Cardiac fibroblast (primary cell): ENCODE measurements at regions not wholly inside any gene's neighbourhood (a gene's known extent, or its start where the extent isn't known, plus 50 kb on each side); places are given as distances from the start of the nearest gene placed in this dataset.

Source experiments
- DNase-seq, 2 donors: peaks; one replicate each; pipeline versions ENCODE4 v3.0.0 to v3.0.0-alpha.2; 2010; ENCODE audit warnings: low read depth in 2 of 2
- H3K4me3 ChIP-seq, 2 donors: replicated peaks in 1 of 2; 1 replicate in 1 of 2; 2 replicates in 1 of 2; pipeline ENCODE4 v1.5.1; 2011; ENCODE audit warnings: low read depth in 2 of 2, low read length in 2 of 2, mild to moderate bottlenecking in 2 of 2, moderate library complexity in 1 of 2
- CTCF ChIP-seq: IDR thresholded peaks from one replicate; pipeline ENCODE4 v1.5.1; 2011; ENCODE audit warnings: low read depth, mild to moderate bottlenecking, low read length, inconsistent platforms

GRCh38 chr6:137434640-137435039 is 59.6 kb downstream of the OLIG3 start:
- DNase-seq: no peak
- TF ChIP-seq CTCF: no peak
- no peak overlapping the region for H3K4me3 ChIP-seq

GRCh38 chr6:137432054-137432611 is 62.1 kb downstream of the OLIG3 start:
- TF ChIP-seq CTCF: no peak
- no peak for DNase-seq
- H3K4me3 ChIP-seq: no peak overlapping the region

GRCh38 chr6:137430954-137431353 is 63.2 kb downstream of the OLIG3 start:
- DNase-seq: no peak
- no peak overlapping the region for H3K4me3 ChIP-seq
- TF ChIP-seq CTCF: no peak

GRCh38 chr6:137427656-137428290 is 66.4 kb downstream of the OLIG3 start:
- DNase-seq: no peak
- H3K4me3 ChIP-seq: no peak overlapping the region
- no peak for TF ChIP-seq CTCF

GRCh38 chr6:137426007-137426689 is 68.0 kb downstream of the OLIG3 start:
- no peak for TF ChIP-seq CTCF
- no peak for DNase-seq
- no peak overlapping the region for H3K4me3 ChIP-seq

GRCh38 chr6:137424251-137424650 is 69.9 kb downstream of the OLIG3 start:
- TF ChIP-seq CTCF: no peak
- DNase-seq: no peak
- no peak overlapping the region for H3K4me3 ChIP-seq
